Neural progenitor cell (in vitro differentiated cells): ENCODE measurements at regions not wholly inside any gene's neighbourhood (a gene's known extent, or its start where the extent isn't known, plus 50 kb on each side); places are given as distances from the start of the nearest gene placed in this dataset.

Experiments used
- EZH2 ChIP-seq: fragments of 200-600 bp; sonication (generic); IDR thresholded peaks from 2 replicates; pipeline ENCODE4 v1.6.1; 2017; ENCODE audit warnings: antibody characterized with exemption, mild to moderate bottlenecking, moderate library complexity
- TF ChIP-seq, protein P1 (sequence below): fragments of 200-600 bp; sonication (generic); IDR thresholded peaks from 2 replicates; pipeline ENCODE4 v1.5.1; 2017; ENCODE audit warnings: antibody characterized with exemption, mild to moderate bottlenecking

DNA sequence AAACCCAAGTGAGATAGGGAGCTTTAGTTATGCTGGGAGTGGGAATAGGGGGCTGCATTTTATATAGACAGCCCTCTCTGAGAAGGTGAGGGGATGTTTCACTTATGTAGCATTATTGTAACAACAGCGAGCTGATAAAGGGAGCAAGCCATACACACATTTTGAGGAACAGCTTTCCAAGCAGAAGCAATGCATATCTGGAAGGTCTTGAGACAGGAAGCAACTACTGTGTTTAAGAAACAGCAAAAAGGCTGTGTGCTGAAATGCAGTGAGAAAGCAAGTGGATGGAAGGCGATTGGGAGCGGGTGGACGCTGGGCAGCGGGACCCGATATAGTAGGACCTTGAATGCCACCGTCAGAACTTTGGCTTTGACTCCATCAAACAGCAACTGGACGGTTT, 155.9 kb upstream of the TBL1XR1 start:
- no peak for TF ChIP-seq EZH2
- TF ChIP-seq, protein P1, sequence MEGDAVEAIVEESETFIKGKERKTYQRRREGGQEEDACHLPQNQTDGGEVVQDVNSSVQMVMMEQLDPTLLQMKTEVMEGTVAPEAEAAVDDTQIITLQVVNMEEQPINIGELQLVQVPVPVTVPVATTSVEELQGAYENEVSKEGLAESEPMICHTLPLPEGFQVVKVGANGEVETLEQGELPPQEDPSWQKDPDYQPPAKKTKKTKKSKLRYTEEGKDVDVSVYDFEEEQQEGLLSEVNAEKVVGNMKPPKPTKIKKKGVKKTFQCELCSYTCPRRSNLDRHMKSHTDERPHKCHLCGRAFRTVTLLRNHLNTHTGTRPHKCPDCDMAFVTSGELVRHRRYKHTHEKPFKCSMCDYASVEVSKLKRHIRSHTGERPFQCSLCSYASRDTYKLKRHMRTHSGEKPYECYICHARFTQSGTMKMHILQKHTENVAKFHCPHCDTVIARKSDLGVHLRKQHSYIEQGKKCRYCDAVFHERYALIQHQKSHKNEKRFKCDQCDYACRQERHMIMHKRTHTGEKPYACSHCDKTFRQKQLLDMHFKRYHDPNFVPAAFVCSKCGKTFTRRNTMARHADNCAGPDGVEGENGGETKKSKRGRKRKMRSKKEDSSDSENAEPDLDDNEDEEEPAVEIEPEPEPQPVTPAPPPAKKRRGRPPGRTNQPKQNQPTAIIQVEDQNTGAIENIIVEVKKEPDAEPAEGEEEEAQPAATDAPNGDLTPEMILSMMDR = no peak
